Activated T-helper 2 cell treated with anti-CD3 and anti-CD28 coated beads, Interferon-gamma antibody, Interleukin-2, Interleukin-4, amounts not matched to agents 10 μg/mL and 5 μg/mL and 100 μg/mL, durations not matched to agents 14 hours and 24 hours and 36 hours (primary cell): ENCODE measurements at regions not wholly inside any gene's neighbourhood (a gene's known extent, or its start where the extent isn't known, plus 50 kb on each side); places are given as distances from the start of the nearest gene placed in this dataset.

Experiments used
- DNase-seq: peaks from one replicate; pipeline ENCODE4 v3.0.0; 2021; ENCODE audit warnings: low spot score
- H3K27ac Mint-ChIP-seq: one replicate; pipeline ENCODE4 v1.8.0; 2021; ENCODE audit warnings: mixed read lengths
- H3K27me3 Mint-ChIP-seq: one replicate; pipeline ENCODE4 v1.8.0; 2021; ENCODE audit warnings: low read depth, mixed read lengths
- H3K36me3 Mint-ChIP-seq: one replicate; pipeline ENCODE4 v1.8.0; 2021; ENCODE audit warnings: low read depth, mixed read lengths
- H3K4me1 Mint-ChIP-seq: one replicate; pipeline ENCODE4 v1.8.0; 2021; ENCODE audit warnings: low read depth, mixed read lengths
- H3K4me3 Mint-ChIP-seq: one replicate; pipeline ENCODE4 v1.8.0; 2021; ENCODE audit warnings: low read depth, mild to moderate bottlenecking, moderate library complexity, mixed read lengths
- H3K9me3 Mint-ChIP-seq: one replicate; pipeline ENCODE4 v1.8.0; 2021; ENCODE audit warnings: mixed read lengths
- intact Hi-C: fragments of 100-400 bp; cut with micrococcal nuclease; formaldehyde crosslinking; loops from one replicate; pipeline ENCODE4 v1.15.1; 2023

DNA sequence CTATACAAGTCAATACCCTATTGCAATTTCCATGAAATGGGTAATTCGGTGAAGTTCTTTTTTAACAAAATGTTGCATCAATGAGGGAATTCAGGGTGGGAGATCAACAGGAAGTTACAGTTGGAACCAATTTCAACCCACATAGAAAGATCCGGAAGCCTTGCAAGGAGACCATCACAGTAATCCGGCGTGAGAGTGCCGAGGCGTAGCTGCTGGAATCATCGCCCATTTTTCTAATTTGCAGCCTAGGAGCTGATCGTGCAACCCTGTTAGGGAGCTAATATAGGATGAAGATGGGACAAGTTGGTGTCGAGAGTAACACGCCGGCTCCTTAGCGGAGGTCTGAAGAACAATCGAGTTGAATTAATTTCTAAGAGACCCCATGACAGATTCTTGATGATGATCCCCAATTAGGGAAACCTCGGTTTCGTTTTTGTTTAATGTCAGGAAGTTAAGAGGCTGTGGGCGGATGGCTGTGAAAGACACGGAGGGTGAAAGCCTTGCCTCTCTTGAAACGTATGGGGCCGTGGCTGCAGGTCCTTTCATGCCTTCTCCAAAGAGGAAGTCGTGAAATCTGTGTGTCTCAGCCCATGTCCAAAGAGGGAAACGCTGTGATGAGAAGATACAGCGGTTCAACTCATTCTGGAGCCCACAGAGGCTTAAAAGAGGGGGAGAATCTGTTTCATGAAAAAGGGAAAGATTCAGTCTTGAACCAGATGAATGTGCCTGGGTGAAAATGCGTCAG is 51.2 kb upstream of the CARD11 start:
- peaks cover 4% of the 10 kb centered on the region for H3K36me3 Mint-ChIP-seq
- DNase-seq = peak; percentile 35
- intact Hi-C loops = loop anchor here (2.0 kb wide), 2 partner anchors 18 to 60 kb away; no protein-coding TSS in a partner anchor
- H3K27me3 Mint-ChIP-seq = no peaks in the 10 kb centered on the region
- H3K4me1 Mint-ChIP-seq = peaks cover 44% of the 10 kb centered on the region
- peak overlapping the region; percentile 85 for H3K27ac Mint-ChIP-seq
- H3K4me3 Mint-ChIP-seq = peak overlapping the region; percentile 69
- H3K9me3 Mint-ChIP-seq = no peaks in the 10 kb centered on the region

DNA sequence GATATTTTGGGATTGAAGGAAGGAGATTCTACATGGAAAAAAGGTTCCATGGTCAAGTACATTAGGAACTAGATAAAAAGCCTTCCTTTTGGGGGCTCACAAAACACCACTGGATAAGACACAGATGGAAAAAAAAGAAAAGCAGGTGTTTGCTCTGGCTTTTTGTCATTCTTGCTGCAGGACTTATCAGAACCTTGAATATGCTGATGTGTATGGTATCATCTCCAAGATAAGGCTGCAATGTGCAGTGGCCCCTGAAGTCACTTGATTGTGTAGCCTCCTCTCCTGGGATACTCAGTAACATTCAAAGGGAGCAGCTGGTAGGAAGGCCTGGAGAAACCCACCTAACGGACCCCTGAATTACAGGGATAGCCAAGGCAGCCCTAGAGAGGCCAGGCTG is 54.1 kb upstream of the CARD11 start:
- no peak for DNase-seq
- Mint-ChIP-seq H3K9me3 (no peaks in the 10 kb centered on the region), H3K36me3 (peaks cover 4% of the 10 kb centered on the region), H3K4me3 (no peak overlapping the region), H3K27me3 (no peaks in the 10 kb centered on the region), H3K4me1 (peaks cover 43% of the 10 kb centered on the region), H3K27ac (no peak overlapping the region)
- intact Hi-C loops = no loop called here

DNA sequence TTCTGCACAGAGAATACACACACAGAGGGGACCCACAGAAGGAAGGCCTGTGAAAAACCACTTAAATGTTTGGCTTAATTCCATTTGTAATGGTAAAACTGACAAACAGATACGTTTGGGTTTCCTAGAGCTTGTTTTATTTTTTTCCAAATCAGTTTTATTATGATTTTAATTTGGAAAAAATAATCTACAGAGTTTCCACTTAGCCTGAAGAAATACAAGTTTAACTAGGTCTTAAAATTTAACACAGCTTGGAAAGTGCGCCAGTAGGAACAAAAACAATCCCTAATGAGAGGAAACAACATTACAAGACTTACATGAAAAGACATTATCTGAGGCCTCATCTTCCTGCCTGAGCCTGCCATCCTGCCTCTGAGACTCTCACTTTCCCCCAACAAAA is 58.5 kb upstream of the CARD11 start:
- Mint-ChIP-seq H3K36me3 (peaks cover 8% of the 10 kb centered on the region), H3K4me1 (peaks cover 45% of the 10 kb centered on the region), H3K9me3 (peaks cover 8% of the 10 kb centered on the region), H3K27ac (no peak overlapping the region), H3K27me3 (no peaks in the 10 kb centered on the region), H3K4me3 (no peak overlapping the region)
- DNase-seq = no peak
- intact Hi-C loops = loop anchor here (10.0 kb wide), 1 partner anchor 327 kb away; no protein-coding TSS in a partner anchor

DNA sequence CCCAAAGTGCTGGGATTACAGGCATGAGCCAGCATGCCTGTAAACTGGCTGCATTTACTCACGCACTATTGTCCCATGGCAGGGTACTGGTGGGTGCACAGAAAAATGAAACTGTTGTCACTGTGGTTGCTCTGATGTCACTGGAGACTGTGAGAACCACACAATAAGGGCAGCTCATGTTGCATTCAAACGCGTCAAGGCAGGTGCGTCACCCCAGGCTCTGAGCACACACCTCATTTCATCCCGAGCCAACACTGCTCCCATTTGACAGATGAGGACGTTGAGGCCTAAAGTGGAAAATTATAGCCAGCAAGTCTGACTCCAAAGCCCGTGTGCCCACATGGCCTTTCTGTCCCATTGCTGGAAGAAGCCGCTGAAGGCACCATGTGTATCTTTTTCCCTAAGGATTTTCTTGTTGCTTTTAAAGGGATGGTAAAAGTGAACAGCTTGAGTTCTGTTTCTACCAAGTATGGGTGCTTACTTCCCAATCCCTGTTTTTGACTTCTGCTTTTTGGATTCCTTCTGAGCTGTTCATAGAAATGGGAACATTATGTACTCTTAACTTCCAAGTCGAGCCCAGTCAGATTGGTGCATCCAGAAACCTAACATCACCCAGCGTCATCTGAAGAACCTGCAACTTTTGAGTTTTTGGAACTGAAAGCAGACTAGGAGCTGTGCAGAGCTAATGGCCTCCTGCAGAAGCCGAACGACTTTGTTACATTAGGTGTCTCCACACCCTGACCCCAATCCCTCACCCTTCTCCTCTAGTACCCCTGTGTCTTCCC is 60.1 kb upstream of the CARD11 start:
- Mint-ChIP-seq H3K27ac (no peak overlapping the region), H3K4me1 (peaks cover 58% of the 10 kb centered on the region), H3K36me3 (peaks cover 17% of the 10 kb centered on the region), H3K27me3 (no peaks in the 10 kb centered on the region), H3K4me3 (no peak overlapping the region), H3K9me3 (peaks cover 17% of the 10 kb centered on the region)
- intact Hi-C loops = loop anchor here (10.0 kb wide), 1 partner anchor 329 kb away; no protein-coding TSS in a partner anchor
- no peak for DNase-seq

DNA sequence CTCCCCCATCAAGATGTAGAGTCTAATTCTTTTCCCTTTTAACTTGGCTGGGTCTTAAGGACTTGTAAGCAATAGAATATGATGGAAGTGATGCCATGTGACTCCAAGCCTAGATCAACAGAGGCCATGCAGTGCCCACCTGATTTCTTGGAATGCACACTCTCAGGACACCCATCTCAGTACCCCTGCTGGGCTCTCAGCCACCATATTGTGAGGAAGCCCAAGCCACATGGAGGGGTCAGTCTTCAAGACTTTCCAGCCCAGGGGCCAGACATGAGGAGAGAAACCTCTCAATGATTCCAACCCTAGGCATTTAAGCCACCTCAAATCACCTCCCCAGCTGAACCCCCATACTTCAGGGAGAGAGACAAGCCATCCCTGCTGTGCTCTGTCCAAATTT is 62.2 kb upstream of the CARD11 start:
- Mint-ChIP-seq H3K4me1 (peaks cover 70% of the 10 kb centered on the region), H3K4me3 (no peak overlapping the region), H3K27ac (peak overlapping the region; percentile 89), H3K27me3 (no peaks in the 10 kb centered on the region), H3K36me3 (peaks cover 22% of the 10 kb centered on the region), H3K9me3 (peaks cover 21% of the 10 kb centered on the region)
- DNase-seq = no peak
- intact Hi-C loops = loop anchor here (1.0 to 10.0 kb wide), 4 partner anchors 14 to 331 kb away; no protein-coding TSS in a partner anchor

DNA sequence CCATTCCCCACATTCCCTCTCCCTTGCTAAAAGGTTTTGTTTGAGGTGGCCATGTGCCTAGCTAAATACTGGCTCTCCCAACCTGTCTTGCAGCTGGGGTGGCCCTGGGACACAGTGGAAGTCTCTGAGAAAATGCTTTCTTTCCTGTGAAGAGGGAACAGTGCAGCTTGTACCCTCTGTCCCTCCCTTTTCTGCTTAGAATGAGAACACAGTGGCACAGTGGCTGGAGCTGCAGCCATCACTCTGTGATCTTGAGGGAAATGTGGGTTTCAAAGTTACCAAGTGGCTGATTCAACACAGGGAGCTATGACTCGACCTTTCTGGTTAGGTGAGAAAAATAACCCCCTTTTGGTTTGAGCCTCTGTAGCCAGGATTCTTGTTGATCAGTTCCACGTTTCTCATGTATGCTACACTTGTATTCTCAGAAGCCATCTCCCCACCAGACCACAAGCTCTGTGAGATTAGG is 62.7 kb upstream of the CARD11 start:
- Mint-ChIP-seq H3K27ac (peak overlapping the region; percentile 89), H3K4me1 (peaks cover 68% of the 10 kb centered on the region), H3K36me3 (peaks cover 22% of the 10 kb centered on the region), H3K4me3 (peak overlapping the region; percentile 1), H3K9me3 (peaks cover 21% of the 10 kb centered on the region), H3K27me3 (no peaks in the 10 kb centered on the region)
- intact Hi-C loops = loop anchor here (1.0 to 10.0 kb wide), 4 partner anchors 14 to 332 kb away; no protein-coding TSS in a partner anchor
- peak; percentile 35 for DNase-seq

DNA sequence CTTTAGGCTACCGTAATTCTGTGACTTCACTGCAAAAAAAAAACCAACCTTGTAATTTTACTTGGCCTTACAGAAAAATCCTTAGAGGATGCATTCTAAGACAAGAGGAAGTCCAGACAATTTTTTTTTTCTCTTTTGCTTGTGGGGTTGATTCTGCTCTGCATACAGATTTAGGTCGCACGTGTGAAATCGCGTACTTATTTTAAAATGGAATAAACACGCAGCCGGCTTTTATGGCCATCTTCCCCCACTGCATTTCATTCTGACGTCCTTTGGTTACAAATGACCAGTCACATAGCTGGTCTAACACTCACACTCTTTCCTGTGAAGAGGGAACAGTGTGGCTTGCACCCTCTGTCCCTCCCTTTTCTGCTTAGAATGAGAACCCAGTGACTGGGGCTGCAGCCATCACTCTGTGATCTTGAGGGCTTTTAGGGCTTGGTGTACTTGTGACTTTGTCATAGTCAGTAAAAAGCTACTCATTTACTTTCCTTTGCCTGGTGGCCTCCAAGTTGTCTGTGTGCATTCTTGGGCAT is 63.6 kb upstream of the CARD11 start:
- H3K36me3 Mint-ChIP-seq = peaks cover 22% of the 10 kb centered on the region
- intact Hi-C loops = loop anchor here (5.0 to 10.0 kb wide), 2 partner anchors 150 to 332 kb away; no protein-coding TSS in a partner anchor
- peaks cover 68% of the 10 kb centered on the region for H3K4me1 Mint-ChIP-seq
- no peak for DNase-seq
- no peak overlapping the region for H3K4me3 Mint-ChIP-seq
- peaks cover 21% of the 10 kb centered on the region for H3K9me3 Mint-ChIP-seq
- peak overlapping the region; percentile 65 for H3K27ac Mint-ChIP-seq
- H3K27me3 Mint-ChIP-seq = no peaks in the 10 kb centered on the region

DNA sequence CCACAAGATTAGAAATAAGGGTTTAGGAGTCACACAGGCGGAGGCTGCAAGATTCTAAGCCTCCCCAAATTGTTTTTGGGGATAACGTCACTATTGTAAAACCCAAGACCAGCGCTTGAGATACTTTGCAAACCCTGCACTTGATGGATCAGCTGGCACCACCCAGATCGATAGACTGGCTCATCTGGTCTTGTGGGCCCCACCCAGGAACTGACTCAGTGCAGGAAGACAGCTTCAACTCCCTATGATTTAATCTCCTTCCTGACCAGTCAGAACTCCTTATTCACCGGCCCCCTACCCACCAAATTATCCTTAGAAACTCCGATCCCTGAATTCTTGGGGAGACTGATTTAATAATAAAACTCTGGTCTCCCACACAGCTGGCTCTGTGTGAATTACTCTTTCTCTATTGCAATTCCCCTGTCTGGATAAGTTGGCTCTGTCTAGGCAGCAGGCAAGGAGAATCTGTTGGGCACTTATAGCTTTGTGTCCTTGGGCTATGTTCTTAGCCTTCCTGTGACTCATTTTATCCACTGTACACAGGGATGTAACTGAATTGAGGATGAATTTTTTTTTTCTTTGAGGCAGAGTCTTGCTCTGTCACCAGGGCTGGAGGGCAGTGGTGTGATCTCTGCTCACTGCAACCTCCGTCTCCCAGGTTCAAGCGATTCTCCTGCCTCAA is 64.4 kb upstream of the CARD11 start:
- H3K36me3 Mint-ChIP-seq = peaks cover 26% of the 10 kb centered on the region
- no peak for DNase-seq
- H3K9me3 Mint-ChIP-seq = peaks cover 25% of the 10 kb centered on the region
- intact Hi-C loops = loop anchor here (5.0 to 10.0 kb wide), 2 partner anchors 151 to 333 kb away; no protein-coding TSS in a partner anchor
- H3K4me1 Mint-ChIP-seq = peaks cover 73% of the 10 kb centered on the region
- no peak overlapping the region for H3K4me3 Mint-ChIP-seq
- H3K27me3 Mint-ChIP-seq = no peaks in the 10 kb centered on the region
- H3K27ac Mint-ChIP-seq = no peak overlapping the region

DNA sequence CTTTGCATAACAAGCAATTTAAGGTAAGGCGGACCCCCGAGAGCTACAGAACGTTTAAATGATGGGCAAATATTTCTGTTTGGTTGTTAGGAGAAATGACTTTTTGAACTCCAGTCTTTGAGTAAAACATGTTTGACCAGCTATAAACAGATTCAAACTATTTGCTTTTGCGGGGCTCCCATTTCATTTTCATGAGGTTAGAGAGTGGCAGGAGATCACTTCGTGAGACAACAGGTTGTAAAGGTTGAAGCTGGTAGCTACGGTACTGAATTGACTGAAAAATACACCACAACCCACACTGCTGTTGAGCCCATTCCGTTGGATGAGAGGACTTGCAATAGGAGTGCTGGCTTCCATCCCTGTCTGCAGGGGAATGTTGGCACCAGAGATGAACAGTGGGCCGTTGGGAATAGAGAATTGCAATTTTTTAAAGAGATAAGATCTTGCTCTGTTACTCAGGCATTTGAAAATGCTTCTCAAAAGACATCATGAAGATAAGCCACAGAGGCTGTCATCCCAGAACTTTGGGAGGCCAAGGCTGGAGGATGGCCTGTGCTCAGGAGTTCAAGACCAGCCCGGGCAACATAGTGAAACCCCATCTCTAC is 65.7 kb upstream of the CARD11 start:
- H3K4me1 Mint-ChIP-seq = peaks cover 69% of the 10 kb centered on the region
- intact Hi-C loops = loop anchor here (5.0 to 10.0 kb wide), 2 partner anchors 152 to 335 kb away; no protein-coding TSS in a partner anchor
- no peak overlapping the region for H3K4me3 Mint-ChIP-seq
- H3K27ac Mint-ChIP-seq = no peak overlapping the region
- peaks cover 33% of the 10 kb centered on the region for H3K36me3 Mint-ChIP-seq
- no peaks in the 10 kb centered on the region for H3K27me3 Mint-ChIP-seq
- H3K9me3 Mint-ChIP-seq = peaks cover 39% of the 10 kb centered on the region
- no peak for DNase-seq

DNA sequence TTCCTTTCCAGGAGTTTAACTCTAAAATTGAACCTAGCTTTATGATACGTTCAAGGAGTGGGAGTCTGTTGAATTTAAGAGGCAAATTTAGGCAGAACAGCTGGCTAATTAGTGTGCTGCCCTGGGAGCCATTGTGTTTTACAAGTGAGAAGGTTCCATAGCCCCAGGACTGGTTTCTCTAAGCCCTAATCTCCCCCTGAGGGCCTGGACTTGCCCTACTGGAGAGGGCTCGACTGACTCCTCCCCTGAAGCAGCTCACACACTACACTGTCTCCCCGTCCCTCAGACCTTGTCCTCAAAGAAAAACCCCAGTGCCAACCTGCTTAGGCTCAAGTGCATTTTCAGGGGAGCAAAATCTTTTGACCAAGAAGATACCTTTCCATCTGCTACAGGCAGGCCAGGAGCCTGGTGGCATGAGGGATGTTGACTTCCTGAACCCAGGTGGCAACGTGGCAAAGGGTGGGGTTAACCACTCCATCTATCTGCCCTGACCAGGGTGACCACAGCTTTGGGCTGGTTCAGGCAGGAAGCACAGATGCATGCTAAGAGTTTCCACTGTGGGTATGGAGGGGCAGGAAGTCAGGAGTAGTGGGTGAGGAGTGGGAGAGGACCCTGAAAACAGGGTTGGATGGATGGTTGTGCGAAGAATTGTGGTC is 68.9 kb upstream of the CARD11 start:
- intact Hi-C loops = loop anchor here (2.0 kb wide), 1 partner anchor 18 kb away; no protein-coding TSS in a partner anchor
- H3K27ac Mint-ChIP-seq = peak overlapping the region; percentile 48
- no peak overlapping the region for H3K4me3 Mint-ChIP-seq
- H3K27me3 Mint-ChIP-seq = no peaks in the 10 kb centered on the region
- peaks cover 25% of the 10 kb centered on the region for H3K36me3 Mint-ChIP-seq
- DNase-seq = peak; percentile 34
- peaks cover 66% of the 10 kb centered on the region for H3K4me1 Mint-ChIP-seq
- H3K9me3 Mint-ChIP-seq = peaks cover 39% of the 10 kb centered on the region

DNA sequence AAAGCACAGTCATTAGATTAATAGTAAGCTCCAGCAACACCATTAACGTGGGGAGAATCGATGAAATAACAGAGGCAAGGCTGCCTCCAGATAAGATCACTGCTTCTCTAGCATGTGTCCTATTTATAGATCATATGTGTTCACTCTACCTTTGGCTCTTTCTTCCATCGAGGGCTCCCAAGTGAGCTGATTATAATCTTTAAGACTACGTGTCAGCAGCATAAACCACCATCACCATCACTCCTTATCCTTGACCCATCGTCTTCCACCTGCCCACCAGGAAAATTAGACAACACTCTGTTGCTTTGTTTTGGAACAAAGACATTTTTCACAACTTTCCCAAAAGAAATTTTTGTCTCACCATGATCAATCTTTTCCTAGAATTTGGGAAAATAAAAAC is 71.2 kb upstream of the CARD11 start:
- intact Hi-C loops = no loop called here
- H3K4me3 Mint-ChIP-seq = no peak overlapping the region

More for the DNA sequence above, 71.2 kb upstream of the CARD11 start:
- Mint-ChIP-seq H3K9me3 (peaks cover 29% of the 10 kb centered on the region), H3K4me1 (peaks cover 57% of the 10 kb centered on the region), H3K27ac (no peak overlapping the region), H3K36me3 (peaks cover 14% of the 10 kb centered on the region), H3K27me3 (no peaks in the 10 kb centered on the region)
- no peak for DNase-seq
